Natural killer cell (primary cell): ENCODE measurements at regions not wholly inside any gene's neighbourhood (a gene's known extent, or its start where the extent isn't known, plus 50 kb on each side); places are given as distances from the start of the nearest gene placed in this dataset.

ENCODE experiments used
- ATAC-seq, 3 donors: fragments of 150-1000 bp in 2 of 3; fragments of 200-7000 bp in 1 of 3; cut with Tn5 transposase; 1 replicate in 1 of 3; 2 replicates in 2 of 3; pipeline ENCODE4 v1.10.0; 2021; ENCODE audit warnings: mild to moderate bottlenecking in 2 of 3, moderate library complexity in 2 of 3
- DNase-seq, 2 donors: peaks; one replicate each; pipeline versions ENCODE4 v3.0.0 to v3.0.0-alpha.2; 2013 to 2021; ENCODE audit warnings: mixed read lengths in 1 of 2
- H3K27ac ChIP-seq: one replicate; pipeline ENCODE4 v1.5.1; 2013; ENCODE audit warnings: mild to moderate bottlenecking, low read length
- H3K27me3 ChIP-seq: one replicate; pipeline ENCODE4 v1.6.1; 2013; ENCODE audit warnings: low read length; ENCODE audit not compliant: control insufficient read depth, insufficient read depth
- H3K36me3 ChIP-seq: one replicate; pipeline ENCODE4 v1.6.1; 2013; ENCODE audit warnings: low read length; ENCODE audit not compliant: control insufficient read depth, insufficient read depth
- H3K4me1 ChIP-seq: one replicate; pipeline ENCODE4 v1.6.1; 2013; ENCODE audit warnings: low read length; ENCODE audit not compliant: control insufficient read depth, insufficient read depth
- H3K4me3 ChIP-seq: one replicate; pipeline ENCODE4 v1.5.1; 2013; ENCODE audit warnings: low read length
- H3K9me3 ChIP-seq: one replicate; pipeline ENCODE4 v1.6.1; 2013; ENCODE audit warnings: low read length; ENCODE audit not compliant: control insufficient read depth, insufficient read depth
- H3K27ac Mint-ChIP-seq, 2 donors: one replicate each; pipeline ENCODE4 v1.8.0; 2022; ENCODE audit warnings: mild to moderate bottlenecking in 2 of 2, mixed read lengths in 2 of 2, moderate library complexity in 1 of 2
- H3K27me3 Mint-ChIP-seq, 2 donors: one replicate each; pipeline ENCODE4 v1.8.0; 2022; ENCODE audit warnings: low read depth in 2 of 2, mixed read lengths in 2 of 2
- H3K36me3 Mint-ChIP-seq: one replicate; pipeline ENCODE4 v1.8.0; 2022; ENCODE audit warnings: mixed read lengths
- H3K4me1 Mint-ChIP-seq, 2 donors: one replicate each; pipeline ENCODE4 v1.8.0; 2022; ENCODE audit warnings: mixed read lengths in 2 of 2
- H3K4me3 Mint-ChIP-seq: one replicate; pipeline ENCODE4 v1.8.0; 2022; ENCODE audit warnings: mild to moderate bottlenecking, moderate library complexity, mixed read lengths
- H3K9me3 Mint-ChIP-seq, 2 donors: one replicate each; pipeline ENCODE4 v1.8.0; 2022; ENCODE audit warnings: mixed read lengths in 2 of 2
- WGBS: methylation state at CpG from one replicate; pipeline ENCODE4 v1.1.7; 2013; ENCODE audit warnings: missing lambda C conversion rate; ENCODE audit not compliant: insufficient coverage; 5-methylcytosine and 5-hydroxymethylcytosine counted together
- intact Hi-C: fragments of 100-400 bp; cut with micrococcal nuclease; formaldehyde crosslinking; loops from one replicate; pipeline ENCODE4 v1.14.2; 2022
- TF ChIP-seq, protein P1 (sequence below): fragments of 200-600 bp; IDR thresholded peaks from one replicate; pipeline ENCODE4 v1.8.0; 2022; ENCODE audit warnings: antibody characterized with exemption

DNA sequence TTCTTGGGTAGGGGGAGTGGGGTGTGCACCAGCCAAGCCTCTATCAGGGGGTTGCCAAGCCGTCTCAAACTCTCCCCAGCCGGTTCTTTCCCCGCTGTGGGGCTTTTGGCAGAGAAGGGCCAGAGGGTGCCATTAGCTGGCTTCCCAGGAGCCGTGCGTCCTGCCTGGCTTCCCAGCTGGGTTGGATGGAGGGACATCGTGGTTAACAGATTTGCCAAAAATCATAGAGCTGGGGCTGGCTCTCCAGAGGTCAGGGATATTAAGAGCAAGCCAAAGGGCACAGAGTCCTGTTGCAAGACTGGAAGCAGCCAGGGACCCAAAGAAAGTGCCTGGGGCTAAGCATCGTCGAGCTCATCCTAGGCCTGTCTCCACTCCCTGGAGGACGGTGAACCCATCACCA lies 104.6 kb upstream of the HES1 start:
- Histone ChIP-seq H3K36me3 (no peaks in the 10 kb centered on the region), H3K9me3 (no peaks in the 10 kb centered on the region), H3K4me3 (no peak overlapping the region), H3K27me3 (no peaks in the 10 kb centered on the region), H3K27ac (no peak overlapping the region), H3K4me1 (peaks cover 4% of the 10 kb centered on the region)
- no peak overlapping the region for H3K4me3 Mint-ChIP-seq
- TF ChIP-seq, protein P1, sequence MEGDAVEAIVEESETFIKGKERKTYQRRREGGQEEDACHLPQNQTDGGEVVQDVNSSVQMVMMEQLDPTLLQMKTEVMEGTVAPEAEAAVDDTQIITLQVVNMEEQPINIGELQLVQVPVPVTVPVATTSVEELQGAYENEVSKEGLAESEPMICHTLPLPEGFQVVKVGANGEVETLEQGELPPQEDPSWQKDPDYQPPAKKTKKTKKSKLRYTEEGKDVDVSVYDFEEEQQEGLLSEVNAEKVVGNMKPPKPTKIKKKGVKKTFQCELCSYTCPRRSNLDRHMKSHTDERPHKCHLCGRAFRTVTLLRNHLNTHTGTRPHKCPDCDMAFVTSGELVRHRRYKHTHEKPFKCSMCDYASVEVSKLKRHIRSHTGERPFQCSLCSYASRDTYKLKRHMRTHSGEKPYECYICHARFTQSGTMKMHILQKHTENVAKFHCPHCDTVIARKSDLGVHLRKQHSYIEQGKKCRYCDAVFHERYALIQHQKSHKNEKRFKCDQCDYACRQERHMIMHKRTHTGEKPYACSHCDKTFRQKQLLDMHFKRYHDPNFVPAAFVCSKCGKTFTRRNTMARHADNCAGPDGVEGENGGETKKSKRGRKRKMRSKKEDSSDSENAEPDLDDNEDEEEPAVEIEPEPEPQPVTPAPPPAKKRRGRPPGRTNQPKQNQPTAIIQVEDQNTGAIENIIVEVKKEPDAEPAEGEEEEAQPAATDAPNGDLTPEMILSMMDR: no peak
- ATAC-seq: no peak
- peaks cover 0 to 8% of the 10 kb centered on the region in 2 donors for H3K4me1 Mint-ChIP-seq
- WGBS: 92% methylated on average over 8 of the region's 9 CpGs
- peaks cover 12 to 20% of the 10 kb centered on the region in 2 donors for H3K27me3 Mint-ChIP-seq
- H3K9me3 Mint-ChIP-seq: no peaks in the 10 kb centered on the region
- intact Hi-C loops: no loop called here
- H3K27ac Mint-ChIP-seq: no peak overlapping the region
- H3K36me3 Mint-ChIP-seq: no peaks in the 10 kb centered on the region
- DNase-seq: no peak

DNA sequence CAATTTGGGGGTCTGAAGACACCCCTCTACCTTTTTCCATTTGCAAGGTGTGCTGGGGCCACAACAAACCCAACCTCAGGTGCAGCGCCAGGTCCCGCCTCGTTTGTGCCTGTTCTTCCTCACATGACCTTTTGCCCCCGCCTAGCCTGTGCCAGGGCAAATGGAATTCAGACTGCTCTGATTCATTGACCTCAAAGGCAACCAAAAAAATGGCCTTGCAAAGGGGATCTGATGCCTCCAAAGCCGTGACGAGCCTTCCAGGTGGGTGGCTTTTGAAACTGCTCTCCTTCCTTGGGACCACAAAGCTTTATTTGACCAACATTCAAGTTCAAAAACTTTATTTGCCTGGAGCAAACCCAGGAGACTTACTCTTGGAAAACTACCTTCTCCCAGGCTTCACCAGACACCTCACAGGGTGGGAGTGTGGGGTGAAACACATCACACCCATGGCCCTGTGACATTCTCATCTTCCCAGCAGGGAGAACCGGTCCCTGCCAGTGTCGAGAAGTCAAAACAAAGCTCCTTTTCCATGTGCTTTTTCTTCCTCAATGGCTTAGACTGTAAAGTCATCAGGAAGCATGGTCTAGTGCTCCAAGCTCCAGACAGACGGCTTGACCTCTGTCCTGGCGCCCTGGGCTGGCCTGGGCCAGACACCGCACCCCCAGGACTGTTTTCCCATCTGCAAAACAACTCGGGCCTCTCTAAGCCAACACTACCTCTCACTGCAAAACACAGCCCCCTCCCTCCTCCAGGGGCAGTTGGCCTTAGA lies 103.9 kb upstream of the HES1 start:
- peaks cover 0 to 8% of the 10 kb centered on the region in 2 donors for H3K4me1 Mint-ChIP-seq
- H3K27me3 ChIP-seq: no peaks in the 10 kb centered on the region
- peaks cover 12 to 19% of the 10 kb centered on the region in 2 donors for H3K27me3 Mint-ChIP-seq
- no peak overlapping the region for H3K4me3 Mint-ChIP-seq
- H3K4me1 ChIP-seq: peaks cover 4% of the 10 kb centered on the region
- H3K27ac ChIP-seq: no peak overlapping the region
- H3K36me3 Mint-ChIP-seq: no peaks in the 10 kb centered on the region
- H3K9me3 ChIP-seq: no peaks in the 10 kb centered on the region
- intact Hi-C loops: no loop called here
- DNase-seq (no peak), ATAC-seq (no peak)
- no peak overlapping the region for H3K27ac Mint-ChIP-seq
- no peak overlapping the region for H3K4me3 ChIP-seq
- WGBS: 87% methylated on average over 12 of the region's 12 CpGs
- TF ChIP-seq, protein P1: no peak
- no peaks in the 10 kb centered on the region for H3K36me3 ChIP-seq
- no peaks in the 10 kb centered on the region for H3K9me3 Mint-ChIP-seq

DNA sequence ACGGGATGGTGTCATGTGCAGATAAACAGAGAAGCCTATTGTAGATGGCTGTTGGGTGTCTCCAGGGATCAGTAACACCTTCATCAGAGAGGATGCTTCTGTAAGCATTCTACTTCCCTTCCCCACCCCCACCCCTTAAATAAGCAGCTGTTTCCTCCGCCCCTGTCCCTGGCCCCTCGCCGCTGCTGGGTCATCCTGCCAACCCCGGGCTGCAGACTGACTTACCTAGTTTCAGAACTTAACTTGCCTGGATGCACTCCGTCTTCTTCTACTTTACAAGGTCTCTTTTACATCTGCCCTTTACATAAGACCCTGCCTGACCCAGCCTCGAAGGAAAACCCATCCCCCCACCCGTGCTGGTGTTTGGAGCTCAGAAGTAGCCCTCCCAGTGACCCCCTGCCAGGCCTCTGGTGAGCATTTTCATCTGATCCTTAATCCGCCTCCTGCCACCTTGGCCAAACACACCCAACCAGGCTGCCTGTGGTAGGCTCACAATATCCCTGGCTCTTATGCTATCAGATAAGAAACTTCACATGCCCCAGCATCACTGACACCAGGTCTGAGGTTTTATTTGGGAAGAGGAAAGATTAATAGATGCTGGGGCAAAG lies 103.0 kb upstream of the HES1 start:
- no peak overlapping the region for H3K27ac ChIP-seq
- intact Hi-C loops: no loop called here
- DNase-seq: no peak
- H3K36me3 ChIP-seq: no peaks in the 10 kb centered on the region
- TF ChIP-seq, protein P1: no peak
- no peaks in the 10 kb centered on the region for H3K9me3 Mint-ChIP-seq
- no peak overlapping the region for H3K27ac Mint-ChIP-seq
- peaks cover 4% of the 10 kb centered on the region for H3K4me1 ChIP-seq
- H3K4me3 ChIP-seq: no peak overlapping the region
- H3K27me3 ChIP-seq: no peaks in the 10 kb centered on the region
- no peak for ATAC-seq
- H3K36me3 Mint-ChIP-seq: no peaks in the 10 kb centered on the region
- 35% methylated on average over 8 of the region's 9 CpGs for WGBS
- no peak overlapping the region for H3K4me3 Mint-ChIP-seq
- H3K27me3 Mint-ChIP-seq: peaks cover 5 to 15% of the 10 kb centered on the region in 2 donors
- H3K4me1 Mint-ChIP-seq: peaks cover 0 to 8% of the 10 kb centered on the region in 2 donors
- no peaks in the 10 kb centered on the region for H3K9me3 ChIP-seq
